SK-N-SH (cell line): ENCODE measurements at regions not wholly inside any gene's neighbourhood (a gene's known extent, or its start where the extent isn't known, plus 50 kb on each side); places are given as distances from the start of the nearest gene placed in this dataset.

Experiments
- CTCF ChIA-PET: fragments of 300-600, 350-600 bp; formaldehyde crosslinking; extraction: SDS; loops from one replicate; lab custom pipeline; 2021; lab: Yijun Ruan, JAX
- POLR2A ChIA-PET: fragments of 350-600 bp; sonication (Branson Sonifier 250); formaldehyde crosslinking; extraction: SDS; loops from one replicate; lab custom pipeline; 2020; ENCODE audit warnings: antibody characterized with exemption, inconsistent platforms; lab: Yijun Ruan, JAX
- DNase-seq: peaks from one replicate; pipeline ENCODE4 v3.0.0; 2012
- H2AFZ ChIP-seq: fragments of 200-600 bp; sonication (generic); 2 replicates; pipeline ENCODE4 v1.8.1; 2016; ENCODE audit warnings: antibody characterized with exemption, mild to moderate bottlenecking, low read depth
- H3F3A ChIP-seq: fragments of 200-600 bp; sonication (generic); replicated peaks from 2 replicates; pipeline ENCODE3; 2016; ENCODE audit warnings: antibody characterized with exemption, mild to moderate bottlenecking; ENCODE audit not compliant: insufficient read depth
- H3K27ac ChIP-seq, 2 experiments: fragments of 200-500 bp in 1 of 2; fragments of 200-600 bp in 1 of 2; sonication (Bioruptor generic) in 1 of 2; sonication (generic), shearing (Covaris generic) in 1 of 2; 2 replicates each; pipeline versions ENCODE4 v1.5.1 to v1.6.1; 2014 to 2016; ENCODE audit warnings: low read depth in 2 of 2, inconsistent platforms in 1 of 2, low read length in 1 of 2, mild to moderate bottlenecking in 1 of 2, mixed read lengths in 1 of 2
- H3K27me3 ChIP-seq: fragments of 200-600 bp; sonication (generic), shearing (Covaris generic); 2 replicates; pipeline ENCODE4 v1.6.1; 2016; ENCODE audit warnings: mixed run types; ENCODE audit not compliant: insufficient read depth
- H3K36me3 ChIP-seq, 2 experiments: fragments of 200-500 bp in 1 of 2; fragments of 200-600 bp in 1 of 2; sonication (Bioruptor generic) in 1 of 2; sonication (generic) in 1 of 2; replicated peaks in 1 of 2; 2 replicates each; pipeline versions ENCODE3 to v1.5.1; 2014 to 2016; ENCODE audit warnings: low read length in 1 of 2, mild to moderate bottlenecking in 1 of 2; ENCODE audit not compliant: insufficient read depth in 2 of 2, control insufficient read depth in 1 of 2
- H3K4me1 ChIP-seq, 2 experiments: fragments of 200-500 bp in 1 of 2; fragments of 200-600 bp in 1 of 2; sonication (Bioruptor generic) in 1 of 2; sonication (generic), shearing (Covaris generic) in 1 of 2; 2 replicates each; pipeline versions ENCODE4 v1.5.1 to v1.6.1; 2014 to 2016; ENCODE audit warnings: low read depth in 1 of 2, low read length in 1 of 2, mixed run types in 1 of 2; ENCODE audit not compliant: insufficient read depth in 2 of 2, control insufficient read depth in 1 of 2
- H3K4me2 ChIP-seq: fragments of 200-600 bp; sonication (generic), shearing (Covaris generic); 2 replicates; pipeline ENCODE4 v1.6.1; 2017; ENCODE audit warnings: mixed run types
- H3K4me3 ChIP-seq, 2 experiments: fragments of 200-500 bp in 1 of 2; fragments of 200-600 bp in 1 of 2; sonication (Bioruptor generic) in 1 of 2; sonication (generic), shearing (Covaris generic) in 1 of 2; 2 replicates each; pipeline versions ENCODE4 v1.5.1 to v1.8.1; 2014 to 2016; ENCODE audit warnings: low read depth in 2 of 2, inconsistent platforms in 1 of 2, low read length in 1 of 2, mild to moderate bottlenecking in 1 of 2, mixed read lengths in 1 of 2, moderate library complexity in 1 of 2
- H3K79me2 ChIP-seq: fragments of 200-600 bp; sonication (generic); 2 replicates; pipeline ENCODE4 v1.8.1; 2017; ENCODE audit warnings: mild to moderate bottlenecking; ENCODE audit not compliant: insufficient read depth
- H3K9ac ChIP-seq: fragments of 200-600 bp; sonication (generic); 2 replicates; pipeline ENCODE4 v1.6.1; 2017; ENCODE audit warnings: mixed run types
- H3K9me2 ChIP-seq: fragments of 200-600 bp; sonication (generic); 2 replicates; pipeline ENCODE4 v1.6.1; 2017; ENCODE audit warnings: mixed run types
- H3K9me3 ChIP-seq: fragments of 200-600 bp; sonication (generic); 2 replicates; pipeline ENCODE4 v1.6.1; 2017; ENCODE audit warnings: mixed run types, mild to moderate bottlenecking, moderate library complexity
- H4K20me1 ChIP-seq: fragments of 200-600 bp; sonication (generic); 2 replicates; pipeline ENCODE4 v1.6.1; 2017; ENCODE audit warnings: mild to moderate bottlenecking, mixed run types; ENCODE audit not compliant: insufficient read depth
- ELF1 ChIP-seq: IDR thresholded peaks from 2 replicates; pipeline ENCODE4 v1.4.0; 2012
- FOSL2 ChIP-seq: IDR thresholded peaks from 2 replicates; pipeline ENCODE4 v1.4.0; 2012; ENCODE audit warnings: low read depth, mild to moderate bottlenecking, moderate library complexity, borderline replicate concordance
- GATA2 ChIP-seq: sonication (generic); formaldehyde crosslinking; IDR thresholded peaks from 2 replicates; pipeline ENCODE4 v1.5.0; 2020; ENCODE audit warnings: mild to moderate bottlenecking, missing genetic modification reagents
- JUND ChIP-seq: IDR thresholded peaks from 2 replicates; pipeline ENCODE4 v1.4.0; 2012
- MEF2A ChIP-seq: IDR thresholded peaks from 2 replicates; pipeline ENCODE4 v1.4.0; 2012; ENCODE audit warnings: low read depth, borderline replicate concordance
- MXI1 ChIP-seq: IDR thresholded peaks from 2 replicates; pipeline ENCODE4 v1.6.1; 2012; ENCODE audit warnings: mild to moderate bottlenecking, low read depth, low read length, improper control_type of control experiment
- NRF1 ChIP-seq: IDR thresholded peaks from 2 replicates; pipeline ENCODE4 v1.6.1; 2012; ENCODE audit warnings: low read depth, mild to moderate bottlenecking, low read length
- PBX3 ChIP-seq: IDR thresholded peaks from 2 replicates; pipeline ENCODE4; 2012
- RAD21 ChIP-seq: IDR thresholded peaks from 2 replicates; pipeline ENCODE4 v1.6.1; 2012; ENCODE audit warnings: mild to moderate bottlenecking, low read length
- RCOR1 ChIP-seq: fragments of 150-350 bp; IDR thresholded peaks from 2 replicates; pipeline ENCODE4 v1.6.1; 2017; ENCODE audit warnings: antibody characterized with exemption, low read length
- RFX5 ChIP-seq: IDR thresholded peaks from 2 replicates; pipeline ENCODE4 v1.6.1; 2012; ENCODE audit warnings: mild to moderate bottlenecking, improper control_type of control experiment, low read length
- SIN3A ChIP-seq: IDR thresholded peaks from 2 replicates; pipeline ENCODE4 v1.6.1; 2012; ENCODE audit warnings: low read depth, mild to moderate bottlenecking, low read length, moderate library complexity, borderline replicate concordance
- SMC3 ChIP-seq: IDR thresholded peaks from 2 replicates; pipeline ENCODE4 v1.6.1; 2012; ENCODE audit warnings: low read depth, low read length, improper control_type of control experiment
- TAF1 ChIP-seq: IDR thresholded peaks from 2 replicates; pipeline ENCODE4 v1.6.1; 2012; ENCODE audit warnings: low read depth, mild to moderate bottlenecking, low read length, moderate library complexity, borderline replicate concordance
- USF1 ChIP-seq: IDR thresholded peaks from 2 replicates; pipeline ENCODE4 v1.4.0; 2012; ENCODE audit warnings: low read depth, borderline replicate concordance
- USF2 ChIP-seq: fragments of 150-350 bp; IDR thresholded peaks from 2 replicates; pipeline ENCODE4 v1.6.1; 2017; ENCODE audit warnings: antibody characterized with exemption, low read length, low read depth, borderline replicate concordance
- YY1 ChIP-seq: IDR thresholded peaks from 2 replicates; pipeline ENCODE4 v1.4.0; 2012; ENCODE audit warnings: low read depth, mild to moderate bottlenecking
- ZBTB33 ChIP-seq: IDR thresholded peaks from 2 replicates; pipeline ENCODE4 v1.4.0; 2012; ENCODE audit warnings: low read depth, borderline replicate concordance
- WGBS: methylation state at CpG from one replicate; pipeline ENCODE4 v1.1.6; 2017; ENCODE audit warnings: low lambda C conversion rate; 5-methylcytosine and 5-hydroxymethylcytosine counted together

GRCh38 chr20:24879875-24880274 lies 69.2 kb upstream of the CST7 start:
- DNase-seq: no peak
- Histone ChIP-seq H3K36me3 (no peaks in the 10 kb centered on the region), H3F3A (no peaks in the 10 kb centered on the region), H3K4me3 (no peak overlapping the region), H3K4me1 (no peaks in the 10 kb centered on the region), H3K9me2 (no peaks in the 10 kb centered on the region), H3K9ac (no peak overlapping the region), H3K4me2 (no peak overlapping the region), H3K79me2 (no peaks in the 10 kb centered on the region), H4K20me1 (no peaks in the 10 kb centered on the region), H3K9me3 (no peaks in the 10 kb centered on the region), H3K27me3 (no peaks in the 10 kb centered on the region; the same call in 1 of the 2 replicates), H2AFZ (no peak overlapping the region), H3K27ac (no peak overlapping the region)
- POLR2A ChIA-PET: no interaction called here
- CTCF ChIA-PET: interaction anchor here (1.6 kb wide), 1 partner anchor 39 kb away, joined by 5 read pairs; no protein-coding TSS in a partner anchor
- TF ChIP-seq USF2: no peak
- no peak for TF ChIP-seq NRF1
- no peak for TF ChIP-seq RAD21
- no peak for TF ChIP-seq SIN3A
- no peak for TF ChIP-seq GATA2 (CRISPR knock-in tag)
- no peak for TF ChIP-seq SMC3
- no peak for TF ChIP-seq YY1
- no peak for TF ChIP-seq USF1
- no peak for TF ChIP-seq FOSL2
- TF ChIP-seq RCOR1: no peak
- TF ChIP-seq MEF2A: no peak
- no peak for TF ChIP-seq MXI1
- no peak for TF ChIP-seq PBX3
- TF ChIP-seq ELF1: no peak
- no peak for TF ChIP-seq JUND
- no peak for TF ChIP-seq ZBTB33
- no peak for TF ChIP-seq RFX5
- no peak for TF ChIP-seq TAF1
- WGBS: 14% methylated on average over 2 of the region's 6 CpGs
